Activated naive CD4-positive, alpha-beta T cell treated with anti-CD3 and anti-CD28 coated beads, Interleukin-2, amount 10 ng/mL, durations not matched to agents 7 days and 5 days (primary cell): ENCODE measurements at regions not wholly inside any gene's neighbourhood (a gene's known extent, or its start where the extent isn't known, plus 50 kb on each side); places are given as distances from the start of the nearest gene placed in this dataset.

Experiments
- CTCF ChIA-PET: fragments of 350-600 bp; sonication (Branson Sonifier 250); formaldehyde crosslinking; loops from one replicate; lab custom pipeline; 2021; ENCODE audit warnings: antibody characterized with exemption; lab: Charles Lee
- DNase-seq: peaks from one replicate; pipeline ENCODE4 v3.0.0-alpha.2; 2020
- H3K27ac Mint-ChIP-seq: one replicate; pipeline ENCODE4 v1.8.0; 2021; ENCODE audit warnings: mild to moderate bottlenecking, moderate library complexity, mixed read lengths
- H3K27me3 Mint-ChIP-seq: one replicate; pipeline ENCODE4 v1.8.0; 2021; ENCODE audit warnings: mild to moderate bottlenecking, mixed read lengths
- H3K36me3 Mint-ChIP-seq: one replicate; pipeline ENCODE4 v1.8.0; 2021; ENCODE audit warnings: mixed read lengths
- H3K4me1 Mint-ChIP-seq: one replicate; pipeline ENCODE4 v1.8.0; 2021; ENCODE audit warnings: mixed read lengths
- H3K4me3 Mint-ChIP-seq: one replicate; pipeline ENCODE4 v1.8.0; 2021; ENCODE audit warnings: mild to moderate bottlenecking, moderate library complexity, mixed read lengths
- H3K9me3 Mint-ChIP-seq: one replicate; pipeline ENCODE4 v1.8.0; 2021; ENCODE audit warnings: mixed read lengths

GRCh38 chr4:41332510-41333054, 75.9 kb downstream of the UCHL1 start:
- CTCF ChIA-PET: no interaction called here
- H3K27me3 Mint-ChIP-seq: no peaks in the 10 kb centered on the region
- H3K4me1 Mint-ChIP-seq: no peaks in the 10 kb centered on the region
- no peak overlapping the region for H3K27ac Mint-ChIP-seq
- H3K4me3 Mint-ChIP-seq: no peak overlapping the region
- H3K36me3 Mint-ChIP-seq: no peaks in the 10 kb centered on the region
- DNase-seq: no peak
- H3K9me3 Mint-ChIP-seq: peaks cover 2% of the 10 kb centered on the region

GRCh38 chr4:41334182-41334581, 77.5 kb downstream of the UCHL1 start:
- no peak for DNase-seq
- CTCF ChIA-PET: no interaction called here
- H3K27ac Mint-ChIP-seq: no peak overlapping the region
- no peaks in the 10 kb centered on the region for H3K4me1 Mint-ChIP-seq
- H3K9me3 Mint-ChIP-seq: peaks cover 2% of the 10 kb centered on the region
- no peak overlapping the region for H3K4me3 Mint-ChIP-seq
- no peaks in the 10 kb centered on the region for H3K36me3 Mint-ChIP-seq
- H3K27me3 Mint-ChIP-seq: no peaks in the 10 kb centered on the region

- Mint-ChIP-seq H3K4me3 (no peak overlapping the region), H3K27ac (no peak overlapping the region), H3K9me3 (peaks cover 4% of the 10 kb centered on the region), H3K36me3 (no peaks in the 10 kb centered on the region), H3K4me1 (no peaks in the 10 kb centered on the region), H3K27me3 (no peaks in the 10 kb centered on the region)
- DNase-seq: no peak
- CTCF ChIA-PET: interaction anchor here (1.0 kb wide), 1 partner anchor 59 kb away, joined by 3 read pairs; no protein-coding TSS in a partner anchor
Observed at GRCh38 chr4:41339812-41340809, 83.4 kb downstream of the UCHL1 start.

- peaks cover 2% of the 10 kb centered on the region for H3K9me3 Mint-ChIP-seq
- H3K4me3 Mint-ChIP-seq: no peak overlapping the region
- H3K27me3 Mint-ChIP-seq: no peaks in the 10 kb centered on the region
- CTCF ChIA-PET: no interaction called here
- H3K36me3 Mint-ChIP-seq: no peaks in the 10 kb centered on the region
- no peak for DNase-seq
- H3K27ac Mint-ChIP-seq: no peak overlapping the region
- H3K4me1 Mint-ChIP-seq: no peaks in the 10 kb centered on the region
Observed at GRCh38 chr4:41346306-41347061, 89.8 kb downstream of the UCHL1 start.

GRCh38 chr4:41349021-41349420, 92.3 kb downstream of the UCHL1 start:
- H3K36me3 Mint-ChIP-seq: no peaks in the 10 kb centered on the region
- DNase-seq: no peak
- H3K4me3 Mint-ChIP-seq: no peak overlapping the region
- H3K27ac Mint-ChIP-seq: no peak overlapping the region
- CTCF ChIA-PET: no interaction called here
- no peaks in the 10 kb centered on the region for H3K27me3 Mint-ChIP-seq
- H3K4me1 Mint-ChIP-seq: no peaks in the 10 kb centered on the region
- H3K9me3 Mint-ChIP-seq: no peaks in the 10 kb centered on the region

GRCh38 chr4:41358647-41359421, 102.1 kb downstream of the UCHL1 start:
- no peaks in the 10 kb centered on the region for H3K9me3 Mint-ChIP-seq
- no peak overlapping the region for H3K4me3 Mint-ChIP-seq
- H3K27me3 Mint-ChIP-seq: peaks cover 53% of the 10 kb centered on the region
- H3K4me1 Mint-ChIP-seq: no peaks in the 10 kb centered on the region
- H3K36me3 Mint-ChIP-seq: no peaks in the 10 kb centered on the region
- no peak overlapping the region for H3K27ac Mint-ChIP-seq
- CTCF ChIA-PET: no interaction called here
- no peak for DNase-seq

- H3K27ac Mint-ChIP-seq: no peak overlapping the region
- peaks cover 54% of the 10 kb centered on the region for H3K27me3 Mint-ChIP-seq
- DNase-seq: no peak
- H3K4me3 Mint-ChIP-seq: no peak overlapping the region
- no peaks in the 10 kb centered on the region for H3K9me3 Mint-ChIP-seq
- H3K36me3 Mint-ChIP-seq: no peaks in the 10 kb centered on the region
- CTCF ChIA-PET: no interaction called here
- H3K4me1 Mint-ChIP-seq: no peaks in the 10 kb centered on the region
Observed at GRCh38 chr4:41359422-41359775, 102.7 kb downstream of the UCHL1 start.

- no peaks in the 10 kb centered on the region for H3K4me1 Mint-ChIP-seq
- H3K36me3 Mint-ChIP-seq: no peaks in the 10 kb centered on the region
- CTCF ChIA-PET: no interaction called here
- peaks cover 54% of the 10 kb centered on the region for H3K27me3 Mint-ChIP-seq
- no peak for DNase-seq
- no peaks in the 10 kb centered on the region for H3K9me3 Mint-ChIP-seq
- H3K4me3 Mint-ChIP-seq: no peak overlapping the region
- H3K27ac Mint-ChIP-seq: no peak overlapping the region
Observed at GRCh38 chr4:41359836-41360213, 103.1 kb downstream of the UCHL1 start.

- Mint-ChIP-seq H3K36me3 (no peaks in the 10 kb centered on the region), H3K4me3 (no peak overlapping the region), H3K9me3 (no peaks in the 10 kb centered on the region), H3K4me1 (no peaks in the 10 kb centered on the region), H3K27ac (no peak overlapping the region), H3K27me3 (peaks cover 54% of the 10 kb centered on the region)
- CTCF ChIA-PET: no interaction called here
- no peak for DNase-seq
Observed at GRCh38 chr4:41360214-41360920, 103.6 kb downstream of the UCHL1 start.

GRCh38 chr4:41360921-41361793, 104.4 kb downstream of the UCHL1 start:
- H3K27ac Mint-ChIP-seq: no peak overlapping the region
- no peaks in the 10 kb centered on the region for H3K9me3 Mint-ChIP-seq
- H3K4me3 Mint-ChIP-seq: no peak overlapping the region
- H3K36me3 Mint-ChIP-seq: no peaks in the 10 kb centered on the region
- CTCF ChIA-PET: interaction anchor here (0.6 kb wide), 1 partner anchor 10 kb away, joined by 3 read pairs; no protein-coding TSS in a partner anchor
- peaks cover 54% of the 10 kb centered on the region for H3K27me3 Mint-ChIP-seq
- no peaks in the 10 kb centered on the region for H3K4me1 Mint-ChIP-seq
- no peak for DNase-seq

- no peaks in the 10 kb centered on the region for H3K4me1 Mint-ChIP-seq
Observed at GRCh38 chr4:41361794-41362526, 105.2 kb downstream of the UCHL1 start.

GRCh38 chr4:41362621-41363383, 106.1 kb downstream of the UCHL1 start:
- Mint-ChIP-seq H3K27me3 (peaks cover 54% of the 10 kb centered on the region), H3K4me3 (no peak overlapping the region), H3K4me1 (no peaks in the 10 kb centered on the region), H3K27ac (no peak overlapping the region), H3K9me3 (no peaks in the 10 kb centered on the region), H3K36me3 (no peaks in the 10 kb centered on the region)
- CTCF ChIA-PET: no interaction called here
- DNase-seq: no peak

More at GRCh38 chr4:41361794-41362526, 105.2 kb downstream of the UCHL1 start:
- Mint-ChIP-seq H3K4me3 (no peak overlapping the region), H3K9me3 (no peaks in the 10 kb centered on the region), H3K27me3 (peaks cover 54% of the 10 kb centered on the region), H3K36me3 (no peaks in the 10 kb centered on the region), H3K27ac (no peak overlapping the region)
- CTCF ChIA-PET: interaction anchor here (0.6 kb wide), 1 partner anchor 11 kb away, joined by 3 read pairs; no protein-coding TSS in a partner anchor
- DNase-seq: no peak
